HG03280 (cell line): ENCODE measurements at regions not wholly inside any gene's neighbourhood (a gene's known extent, or its start where the extent isn't known, plus 50 kb on each side); places are given as distances from the start of the nearest gene placed in this dataset.

Source experiments
- ATAC-seq: cut with Tn5 transposase; IDR thresholded peaks from one replicate; pipeline ENCODE4 v1.9.1; 2021; ENCODE audit warnings: mild to moderate bottlenecking, moderate library complexity; ENCODE audit not compliant: unreplicated experiment

- ATAC-seq: no peak
Measured at GRCh38 chr2:220504938-220505503, 877.6 kb downstream of the SLC4A3 start.

GRCh38 chr2:220506466-220506865 is 879.0 kb downstream of the SLC4A3 start:
- ATAC-seq: no peak

- ATAC-seq: no peak
Measured at GRCh38 chr2:220509096-220509757, 881.8 kb downstream of the SLC4A3 start.

- no peak for ATAC-seq
Measured at GRCh38 chr2:220509966-220510365, 882.5 kb downstream of the SLC4A3 start.

- no peak for ATAC-seq
Measured at GRCh38 chr2:220510668-220511067, 883.2 kb downstream of the SLC4A3 start.

GRCh38 chr2:220512419-220512818 is 885.0 kb downstream of the SLC4A3 start:
- no peak for ATAC-seq

- ATAC-seq: no peak
Measured at GRCh38 chr2:220513573-220514288, 886.3 kb downstream of the SLC4A3 start.

- no peak for ATAC-seq
Measured at GRCh38 chr2:220521551-220521950, 894.1 kb downstream of the SLC4A3 start.

- ATAC-seq: no peak
Measured at GRCh38 chr2:220528180-220528675, 900.8 kb downstream of the SLC4A3 start.

GRCh38 chr2:220531216-220531615 is 903.8 kb downstream of the SLC4A3 start:
- no peak for ATAC-seq

- ATAC-seq: peak; percentile 96
Measured at GRCh38 chr2:220533485-220533884, 906.1 kb downstream of the SLC4A3 start.

- no peak for ATAC-seq
Measured at GRCh38 chr2:220539481-220539880, 912.1 kb downstream of the SLC4A3 start.

- no peak for ATAC-seq
Measured at GRCh38 chr2:220544049-220544448, 916.6 kb downstream of the SLC4A3 start.

- no peak for ATAC-seq
Measured at GRCh38 chr2:220550995-220551700, 923.7 kb downstream of the SLC4A3 start.

- no peak for ATAC-seq
Measured at GRCh38 chr2:220552790-220553535, 925.5 kb downstream of the SLC4A3 start.

GRCh38 chr2:220555961-220556630 is 928.7 kb downstream of the SLC4A3 start:
- ATAC-seq: no peak

- ATAC-seq: no peak
Measured at GRCh38 chr2:220556658-220557057, 929.2 kb downstream of the SLC4A3 start.

GRCh38 chr2:220560192-220560591 is 932.8 kb downstream of the SLC4A3 start:
- ATAC-seq: no peak

GRCh38 chr2:220562375-220563140 is 935.1 kb downstream of the SLC4A3 start:
- no peak for ATAC-seq
